H1 (cell line): ENCODE measurements at regions not wholly inside any gene's neighbourhood (a gene's known extent, or its start where the extent isn't known, plus 50 kb on each side); places are given as distances from the start of the nearest gene placed in this dataset.

Source experiments
- CTCF ChIA-PET: fragments of 300-600 bp; sonication (Branson Sonifier 250); formaldehyde crosslinking; loops from one replicate; lab custom pipeline; 2021; ENCODE audit not compliant: partially characterized antibody; lab: Charles Lee
- POLR2A ChIA-PET: fragments of 300-600 bp; sonication (Branson Sonifier 250); formaldehyde crosslinking; loops from one replicate; lab custom pipeline; 2021; ENCODE audit warnings: inconsistent platforms; ENCODE audit not compliant: partially characterized antibody; lab: Charles Lee
- DNase-seq, 2 experiments: peaks; one replicate each; pipeline versions ENCODE4 v3.0.0 to v3.0.0-alpha.2; 2010 to 2022; ENCODE audit warnings: low spot score in 2 of 2, low read depth in 1 of 2, mixed read lengths in 1 of 2
- FAIRE-seq: peaks from 2 replicates; lab custom pipeline; 2011; peaks lifted over from hg19 to GRCh38; lab: Jason Lieb, UNC
- H2AFZ ChIP-seq: 2 replicates; pipeline ENCODE4 v1.8.1; 2012; ENCODE audit warnings: low read length, inconsistent platforms
- H2AK5ac ChIP-seq: 2 replicates; pipeline ENCODE4 v1.6.1; 2013; ENCODE audit warnings: low read depth, low read length
- H2BK120ac ChIP-seq: replicated peaks from 2 replicates; pipeline ENCODE3; 2013; ENCODE audit warnings: low read depth, low read length, inconsistent platforms
- H2BK12ac ChIP-seq: 2 replicates; pipeline ENCODE4 v1.6.1; 2013; ENCODE audit warnings: low read depth, low read length
- H2BK15ac ChIP-seq: 2 replicates; pipeline ENCODE4 v1.6.1; 2013; ENCODE audit warnings: low read length
- H2BK20ac ChIP-seq: 2 replicates; pipeline ENCODE4 v1.6.1; 2013; ENCODE audit warnings: low read length
- H2BK5ac ChIP-seq: 2 replicates; pipeline ENCODE4 v1.6.1; 2013; ENCODE audit warnings: low read depth, low read length
- H3K14ac ChIP-seq: 2 replicates; pipeline ENCODE4 v1.6.1; 2013; ENCODE audit warnings: inconsistent platforms; ENCODE audit not compliant: insufficient read length
- H3K18ac ChIP-seq: 2 replicates; pipeline ENCODE4 v1.6.1; 2013; ENCODE audit warnings: low read length; ENCODE audit errors: extremely low read depth
- H3K23ac ChIP-seq: 2 replicates; pipeline ENCODE4 v1.6.1; 2013; ENCODE audit warnings: inconsistent platforms; ENCODE audit not compliant: insufficient read length
- H3K23me2 ChIP-seq: 2 replicates; pipeline ENCODE4 v1.6.1; 2013; ENCODE audit warnings: low read depth, low read length
- H3K27ac ChIP-seq: 2 replicates; pipeline ENCODE4 v1.6.1; 2011; ENCODE audit warnings: low read depth, low read length, inconsistent platforms
- H3K27me3 ChIP-seq, 4 experiments: replicated peaks in 1 of 4; 1 replicate in 1 of 4; 2 replicates in 3 of 4; pipeline versions ENCODE4 v1.6.1 to v1.8.1; 2011 to 2013; ENCODE audit warnings: low read length in 3 of 4, mild to moderate bottlenecking in 3 of 4, inconsistent platforms in 2 of 4, mixed read lengths in 2 of 4, moderate library complexity in 1 of 4; ENCODE audit not compliant: control insufficient read depth in 3 of 4, insufficient read depth in 3 of 4; ENCODE audit errors: extremely low read depth in 1 of 4
- H3K36me3 ChIP-seq, 4 experiments: 2 replicates each; pipeline versions ENCODE4 v1.6.1 to v1.8.1; 2011 to 2013; ENCODE audit warnings: mild to moderate bottlenecking in 4 of 4, low read length in 3 of 4, moderate library complexity in 2 of 4, control low read depth in 1 of 4, inconsistent platforms in 1 of 4; ENCODE audit not compliant: insufficient read depth in 4 of 4, control insufficient read depth in 2 of 4
- H3K4ac ChIP-seq: replicated peaks from 2 replicates; pipeline ENCODE3; 2013; ENCODE audit warnings: low read length, low read depth, mixed read lengths, inconsistent platforms; ENCODE audit not compliant: insufficient read length
- H3K4me1 ChIP-seq, 4 experiments: replicated peaks in 1 of 4; 1 replicate in 1 of 4; 2 replicates in 3 of 4; pipeline versions ENCODE4 v1.6.1 to v1.8.1; 2011 to 2013; ENCODE audit warnings: low read length in 3 of 4, inconsistent platforms in 2 of 4, mixed read lengths in 1 of 4; ENCODE audit not compliant: insufficient read depth in 4 of 4, control insufficient read depth in 3 of 4
- H3K4me2 ChIP-seq, 2 experiments: 2 replicates each; pipeline versions ENCODE4 v1.6.1 to v1.8.1; 2011 to 2013; ENCODE audit warnings: low read depth in 2 of 2, low read length in 2 of 2, control low read depth in 1 of 2, inconsistent platforms in 1 of 2, mild to moderate bottlenecking in 1 of 2; ENCODE audit not compliant: insufficient read depth in 1 of 2
- H3K4me3 ChIP-seq, 4 experiments: fragments of 200-600, 300-600 bp in 1 of 4; sonication (generic), shearing (Covaris generic), sonication (Bioruptor Twin) in 1 of 4; 2 replicates each; pipeline versions ENCODE4 v1.5.1 to v1.8.1; 2011 to 2016; ENCODE audit warnings: low read length in 4 of 4, low read depth in 3 of 4, control low read depth in 2 of 4, inconsistent platforms in 2 of 4, mild to moderate bottlenecking in 2 of 4, mixed read lengths in 1 of 4, moderate library complexity in 1 of 4; ENCODE audit not compliant: insufficient read depth in 2 of 4; ENCODE audit errors: extremely low read depth in 1 of 4
- H3K56ac ChIP-seq: replicated peaks from 2 replicates; pipeline ENCODE3; 2013; ENCODE audit warnings: low read depth, mild to moderate bottlenecking, mixed read lengths, low read length, inconsistent platforms; ENCODE audit not compliant: insufficient read length
- H3K79me1 ChIP-seq: 2 replicates; pipeline ENCODE4 v1.6.1; 2013; ENCODE audit warnings: low read depth, low read length, control low read depth
- H3K79me2 ChIP-seq, 2 experiments: 2 replicates each; pipeline versions ENCODE4 v1.6.1 to v1.8.1; 2012 to 2013; ENCODE audit warnings: low read length in 2 of 2, mild to moderate bottlenecking in 2 of 2, inconsistent platforms in 1 of 2; ENCODE audit not compliant: insufficient read depth in 2 of 2, control insufficient read depth in 1 of 2
- H3K9ac ChIP-seq, 4 experiments: replicated peaks in 1 of 4; 1 replicate in 1 of 4; 2 replicates in 3 of 4; pipeline versions ENCODE4 v1.6.1 to v1.8.1; 2011 to 2013; ENCODE audit warnings: low read depth in 3 of 4, low read length in 3 of 4, control low read depth in 2 of 4, mild to moderate bottlenecking in 2 of 4, moderate library complexity in 2 of 4, inconsistent platforms in 1 of 4; ENCODE audit errors: extremely low read depth in 1 of 4
- H3K9me3 ChIP-seq, 2 experiments: 2 replicates each; pipeline versions ENCODE4 v1.6.1 to v1.8.1; 2012 to 2013; ENCODE audit warnings: mild to moderate bottlenecking in 2 of 2, moderate library complexity in 2 of 2, control low read depth in 1 of 2, inconsistent platforms in 1 of 2, low read depth in 1 of 2, low read length in 1 of 2, mixed read lengths in 1 of 2; ENCODE audit not compliant: insufficient read depth in 2 of 2
- H4K20me1 ChIP-seq, 2 experiments: replicated peaks in 1 of 2; 2 replicates each; pipeline versions ENCODE3 to v1.8.1; 2011 to 2013; ENCODE audit warnings: inconsistent platforms in 2 of 2, low read length in 2 of 2, mild to moderate bottlenecking in 1 of 2; ENCODE audit not compliant: insufficient read depth in 2 of 2, control insufficient read depth in 1 of 2
- H4K5ac ChIP-seq: 2 replicates; pipeline ENCODE4 v1.6.1; 2013; ENCODE audit warnings: low read length, low read depth, mixed read lengths, inconsistent platforms; ENCODE audit not compliant: insufficient read length
- H4K8ac ChIP-seq: 2 replicates; pipeline ENCODE4 v1.8.0; 2013; ENCODE audit warnings: mild to moderate bottlenecking, moderate library complexity, low read length, inconsistent platforms; ENCODE audit not compliant: insufficient read depth; ENCODE audit errors: extremely low read depth
- H4K91ac ChIP-seq: replicated peaks from 2 replicates; pipeline ENCODE3; 2013; ENCODE audit warnings: low read length, mixed read lengths, inconsistent platforms; ENCODE audit not compliant: insufficient read length
- CBX5 ChIP-seq: fragments of 300-800, 300-1000 bp; sonication (generic); IDR thresholded peaks from 2 replicates; pipeline ENCODE4 v1.7.1; 2016; ENCODE audit warnings: antibody characterized with exemption, low read length, low read depth
- CHD1 ChIP-seq: IDR thresholded peaks from 2 replicates; pipeline ENCODE4 v1.6.1; 2012; ENCODE audit warnings: low read depth, low read length, improper control_type of control experiment
- CTCF ChIP-seq, 3 experiments: IDR thresholded peaks; 1 replicate in 2 of 3; 2 replicates in 1 of 3; pipeline versions ENCODE4 v1.5.1 to v1.6.1; 2011; ENCODE audit warnings: low read length in 3 of 3, mild to moderate bottlenecking in 3 of 3, inconsistent platforms in 2 of 3, low read depth in 1 of 3, moderate library complexity in 1 of 3; ENCODE audit not compliant: insufficient read depth in 1 of 3; ENCODE audit errors: control extremely low read depth in 1 of 3
- EGR1 ChIP-seq: IDR thresholded peaks from 2 replicates; pipeline ENCODE4 v1.6.1; 2011; ENCODE audit warnings: low read depth, low read length, borderline replicate concordance
- SIN3A ChIP-seq, 2 experiments: IDR thresholded peaks in 1 of 2; conservative IDR thresholded peaks in 1 of 2; 2 replicates each; pipeline ENCODE4 v1.6.1; 2011 to 2012; ENCODE audit warnings: low read length in 2 of 2, improper control_type of control experiment in 1 of 2, low read depth in 1 of 2, mild to moderate bottlenecking in 1 of 2
- TEAD4 ChIP-seq: IDR thresholded peaks from 2 replicates; pipeline ENCODE4 v1.6.1; 2012; ENCODE audit warnings: low read depth, low read length, inconsistent platforms, mixed read lengths
- WGBS, 2 experiments: shearing (Covaris generic) in 1 of 2; methylation state at CpG; one replicate each; pipeline versions ENCODE4 v1.1.6 to v1.1.7; 2013 to 2015; ENCODE audit warnings: low lambda C conversion rate in 2 of 2, mixed read lengths in 2 of 2, inconsistent platforms in 1 of 2, low coverage in 1 of 2, missing lambda C conversion rate in 1 of 2; ENCODE audit not compliant: insufficient replicate concordance in 2 of 2, insufficient coverage in 1 of 2, insufficient read length in 1 of 2; ENCODE audit errors: extremely low coverage in 1 of 2, missing lambda C conversion rate in 1 of 2; 5-methylcytosine and 5-hydroxymethylcytosine counted together

GRCh38 chr2:11941201-11942177 is 195.1 kb downstream of the LPIN1 start:
- WGBS, 2 experiments, result 93% methylated on average over 17 of the region's 17 CpGs; no CpG with 5 or more reads in 1 of the 2 experiments
- H3K56ac ChIP-seq, result no peak overlapping the region
- no peak overlapping the region for H4K5ac ChIP-seq
- H3K4me3 ChIP-seq, result no peak overlapping the region
- H3K4ac ChIP-seq, result no peak overlapping the region
- H3K27ac ChIP-seq, result no peak overlapping the region
- H4K8ac ChIP-seq, result no peak overlapping the region
- H3K18ac ChIP-seq, result no peak overlapping the region
- H2AFZ ChIP-seq, result no peak overlapping the region
- H3K23me2 ChIP-seq, result no peaks in the 10 kb centered on the region
- no peak overlapping the region for H2BK20ac ChIP-seq
- FAIRE-seq (no peak), DNase-seq (no peak)
- H2BK5ac ChIP-seq, result no peak overlapping the region
- no peak overlapping the region for H2BK12ac ChIP-seq
- ChIA-PET POLR2A (no interaction called here), CTCF (interaction anchor here (0.6 to 1.5 kb wide), 3 partner anchors 20 to 385 kb away, joined by 3 to 5 read pairs (median 3); no protein-coding TSS in a partner anchor)
- H3K9me3 ChIP-seq, result no peaks in the 10 kb centered on the region
- H2AK5ac ChIP-seq, result no peak overlapping the region
- H3K14ac ChIP-seq, result no peak overlapping the region
- H4K91ac ChIP-seq, result no peak overlapping the region
- H3K4me1 ChIP-seq, result no peaks in the 10 kb centered on the region
- no peaks in the 10 kb centered on the region for H3K79me1 ChIP-seq
- H4K20me1 ChIP-seq, result no peaks in the 10 kb centered on the region
- no peaks in the 10 kb centered on the region for H3K27me3 ChIP-seq
- no peak overlapping the region for H3K9ac ChIP-seq
- H3K23ac ChIP-seq, result no peak overlapping the region
- no peak overlapping the region for H2BK120ac ChIP-seq
- TF ChIP-seq CHD1 (no peak), TEAD4 (no peak), CBX5 (no peak), EGR1 (no peak), SIN3A (conservative IDR thresholded peaks at IDR 0.05 in 1 of 2, IDR thresholded peaks at IDR 0.05 in 1 of 2; ENCODE audit: low read depth in 1 of 2, low read length in 2 of 2) (no peak), CTCF (IDR thresholded peaks at IDR 0.05; ENCODE audit: control extremely low read depth in 1 of 3, insufficient read depth in 1 of 3, low read depth in 1 of 3, low read length in 3 of 3) (no peak)
- TF ChIP-seq, all 59 proteins: peak for 0
- Histone ChIP-seq H2BK15ac (no peak overlapping the region), H3K79me2 (no peaks in the 10 kb centered on the region), H3K36me3 (no peaks in the 10 kb centered on the region), H3K4me2 (no peak overlapping the region)
